Heart left ventricle (tissue), 16 donors: ENCODE measurements at regions not wholly inside any gene's neighbourhood (a gene's known extent, or its start where the extent isn't known, plus 50 kb on each side); places are given as distances from the start of the nearest gene placed in this dataset.
A peak's percentile ranks its signal among the peaks of the same experiment; 100 is the strongest.
"Not testable (repeated sequence)": the region's sequence is repeated elsewhere in the genome, so short reads cannot be mapped to it uniquely, and the experiment has no call there.

ENCODE experiments used
- ATAC-seq, 4 donors: fragments of 200-7000 bp; cut with Tn5 transposase; one replicate each; pipeline ENCODE4 v1.9.1; 2020 to 2022; ENCODE audit warnings: moderate library complexity in 4 of 4, mild to moderate bottlenecking in 3 of 4, moderate number of reproducible peaks in 1 of 4
- DNase-seq, 5 donors: peaks; one replicate each; pipeline ENCODE4 v3.0.0-alpha.2; 2020
- H3K27ac ChIP-seq, 12 donors: fragments of 200-600 bp; sonication (generic) in 4 of 12; one replicate each; pipeline versions ENCODE4 v1.5.0 to v1.8.0; 2016 to 2022; ENCODE audit warnings: mild to moderate bottlenecking in 2 of 12
- H3K27me3 ChIP-seq, 9 donors: fragments of 200-600 bp; sonication (generic) in 2 of 9; one replicate each; pipeline versions ENCODE4 v1.5.1 to v1.8.0; 2016 to 2022; ENCODE audit warnings: mild to moderate bottlenecking in 3 of 9
- H3K36me3 ChIP-seq, 9 donors: fragments of 200-600 bp; sonication (generic) in 2 of 9; one replicate each; pipeline versions ENCODE4 v1.5.0 to v1.8.0; 2018 to 2022; ENCODE audit warnings: mild to moderate bottlenecking in 2 of 9
- H3K4me1 ChIP-seq, 12 donors: fragments of 200-600 bp; sonication (generic) in 4 of 12; one replicate each; pipeline versions ENCODE4 v1.5.0 to v1.8.0; 2016 to 2022; ENCODE audit warnings: mild to moderate bottlenecking in 3 of 12
- H3K4me3 ChIP-seq, 12 donors: fragments of 200-600 bp; sonication (generic) in 4 of 12; one replicate each; pipeline versions ENCODE4 v1.5.0 to v1.8.0; 2017 to 2022; ENCODE audit warnings: mild to moderate bottlenecking in 9 of 12, moderate library complexity in 4 of 12
- H3K9me3 ChIP-seq, 12 donors: fragments of 200-600 bp; sonication (generic) in 4 of 12; one replicate each; pipeline versions ENCODE4 v1.5.0 to v1.8.0; 2016 to 2022; ENCODE audit warnings: mild to moderate bottlenecking in 1 of 12
- WGBS, 4 donors: extraction: QIAGEN DNeasy Blood & Tissue Kit in 2 of 4; methylation state at CpG; one replicate each; pipeline versions ENCODE4 v1.1.5 to v1.1.7; 2013 to 2018; 5-methylcytosine and 5-hydroxymethylcytosine counted together
- intact Hi-C, 10 donors: fragments of 100-400 bp; cut with DNase I; formaldehyde crosslinking; loops; one replicate each; pipeline versions ENCODE4 v1.11.1 to v1.14.2; 2022
- donor health status: ischemic (EF 13 %, LVEDD 7.1; RV severe dilation, severe dysfunction).
- donor health status: healthy with polysubstance abuse.
- donor health status: DM: no; HTN: yes; CAD: no.
- donor health status: DM: no; HTN: no; CAD: no.
- donor health status: ischemic (EF 25% LVEDD 6.9; RV normal size, moderate dysfunction).
- donor health status: ischemic (EF 25% LVEDD 5.7; RV mildly dilated, moderate dysfunction).
- donor health status: healthy.
- donor health status: DM: yes; HTN: yes; CAD: no.
- donor health status: ischemic (EF 35%, LVEDD 5.7; RV mildly dilated, moderate dysfunction).
- donor health status: nonischemic (EF 11% LVEDD 7.7; RV severe dilation, severe dysfunction).
- donor health status: DM: yes; HTN: yes; CAD: no.
- donor health status: PGD.
- donor health status: ischemic (EF 29% LVEDD 5.4; RV normal size, mild dysfunction).
- donor health status: nonischemic (EF 23%, LVEDD 6.1; RV moderate dilation, normal function).

GRCh38 chr17:26881195-26881594, 412.7 kb upstream of the WSB1 start:
- H3K4me3 ChIP-seq, H3K27ac ChIP-seq, H3K36me3 ChIP-seq, DNase-seq, intact Hi-C loops, H3K4me1 ChIP-seq, H3K27me3 ChIP-seq: not testable (repeated sequence)
- WGBS, 4 donors: 71 to 82% methylated on average over 1 of the region's 2 CpGs; no CpG with 5 or more reads in 2 of the 4 donors
- H3K9me3 ChIP-seq: peaks cover 0 to 31% (median 12%) of the 10 kb centered on the region in 12 donors
- peak in 3 of 4 donors; percentile 6 to 35 (median 27) for ATAC-seq

- intact Hi-C loops, H3K4me1 ChIP-seq, H3K36me3 ChIP-seq, H3K27me3 ChIP-seq, H3K27ac ChIP-seq, H3K4me3 ChIP-seq, DNase-seq: not testable (repeated sequence)
- 61 to 79% (median 72%) methylated on average over 1 to 5 of the region's 9 CpGs; no CpG with 5 or more reads in 1 of the 4 donors for WGBS, 4 donors
- peak; percentile 59 to 85 (median 78) for ATAC-seq
- H3K9me3 ChIP-seq: peaks cover 0 to 26% (median 9%) of the 10 kb centered on the region in 12 donors
These were observed 411.7 kb upstream of the WSB1 start for GRCh38 chr17:26882097-26882761.

- DNase-seq, H3K4me1 ChIP-seq, H3K27me3 ChIP-seq, H3K9me3 ChIP-seq, H3K36me3 ChIP-seq, intact Hi-C loops, H3K27ac ChIP-seq, H3K4me3 ChIP-seq: not testable (repeated sequence)
- ATAC-seq: peak; percentile 36 to 44 (median 38)
- 65 to 76% (median 68%) methylated on average over 11 to 13 of the region's 16 CpGs; no CpG with 5 or more reads in 1 of the 4 donors for whole genome bisulfite sequencing, 4 donors
These were observed 409.8 kb upstream of the WSB1 start for GRCh38 chr17:26883878-26884740.

GRCh38 chr17:26884741-26885059, 409.2 kb upstream of the WSB1 start:
- H3K4me3 ChIP-seq, H3K27me3 ChIP-seq, H3K27ac ChIP-seq, H3K9me3 ChIP-seq, DNase-seq, H3K4me1 ChIP-seq, H3K36me3 ChIP-seq, intact Hi-C loops: not testable (repeated sequence)
- peak; percentile 10 to 34 (median 16) for ATAC-seq
- 44 to 61% (median 58%) methylated on average over 2 to 4 of the region's 4 CpGs for WGBS, 4 donors

- H3K27me3 ChIP-seq, intact Hi-C loops, H3K4me1 ChIP-seq, H3K4me3 ChIP-seq, H3K36me3 ChIP-seq, H3K27ac ChIP-seq, H3K9me3 ChIP-seq: not testable (repeated sequence)
- ATAC-seq (peak; percentile 28 to 46 (median 41)), DNase-seq (peak in 2 of 5 donors; percentile 16 to 21)
- 62 to 71% (median 66%) methylated on average over 8 of the region's 8 CpGs for WGBS, 4 donors
These were observed 408.5 kb upstream of the WSB1 start for GRCh38 chr17:26885244-26885970.
